ENCODE measurements at regions not wholly inside any gene's neighbourhood (a gene's known extent, or its start where the extent isn't known, plus 50 kb on each side); places are given as distances from the start of the nearest gene placed in this dataset.
A peak's percentile ranks its signal among the peaks of the same experiment; 100 is the strongest.
"Not testable (repeated sequence)": the region's sequence is repeated elsewhere in the genome, so short reads cannot be mapped to it uniquely, and the experiment has no call there.

DNA sequence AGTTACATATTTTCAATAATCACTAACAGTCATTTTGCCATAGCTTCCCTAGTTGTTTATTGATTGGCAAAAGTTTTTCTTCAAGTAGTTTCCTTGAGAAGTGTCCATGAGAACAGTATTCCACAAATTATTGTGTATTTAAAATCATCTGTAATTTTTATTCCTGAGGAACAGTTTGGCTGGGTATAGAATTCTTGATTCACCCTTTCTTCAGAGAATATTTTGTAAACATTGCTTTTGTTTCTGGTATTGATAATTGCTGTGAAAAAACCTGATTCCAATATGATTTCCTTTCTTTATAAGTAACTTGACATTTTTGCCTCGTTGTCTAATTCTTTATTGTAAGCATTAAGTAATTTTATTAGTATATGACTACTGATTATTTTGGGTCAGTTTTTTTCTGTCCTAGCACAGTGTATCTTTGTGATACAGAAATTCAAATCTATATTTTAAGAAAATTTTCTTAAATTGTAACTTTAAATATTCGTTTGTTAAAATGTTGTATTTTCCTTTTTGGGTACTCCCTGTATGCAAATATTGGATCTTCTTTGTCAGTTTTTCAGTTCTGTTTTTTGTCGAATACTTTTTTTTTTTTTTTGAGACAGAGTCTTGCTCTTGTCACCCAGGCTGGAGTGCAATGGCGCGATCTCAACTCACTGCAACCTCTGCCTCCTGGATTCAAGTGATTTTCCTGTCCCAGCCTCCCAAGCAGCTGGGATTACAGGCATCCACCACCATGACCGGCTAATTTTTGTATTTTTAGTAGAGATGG, 162.0 kb upstream of the ATP2B1 start:
- DNase-seq = no peak

DNA sequence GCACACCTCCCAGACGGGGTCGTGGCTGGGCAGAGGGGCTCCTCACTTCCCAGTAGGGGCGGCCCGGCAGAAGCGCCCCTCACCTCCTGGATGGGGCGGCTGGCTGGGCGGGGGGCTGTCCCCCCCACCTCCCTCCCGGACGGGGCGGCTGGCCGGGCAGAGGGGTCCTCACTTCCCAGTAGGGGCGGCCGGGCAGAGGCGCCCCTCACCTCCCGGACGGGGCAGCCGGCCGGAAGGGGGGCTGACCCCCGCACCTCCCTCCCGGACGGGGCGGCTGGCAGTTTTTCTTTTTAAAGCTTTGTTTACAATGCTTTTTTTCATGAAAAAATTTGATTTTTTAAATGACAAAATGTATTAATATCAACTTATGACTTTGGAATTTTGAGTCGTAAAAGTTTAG, 159.0 kb upstream of the ATP2B1 start:
- not testable (repeated sequence) for DNase-seq

DNA sequence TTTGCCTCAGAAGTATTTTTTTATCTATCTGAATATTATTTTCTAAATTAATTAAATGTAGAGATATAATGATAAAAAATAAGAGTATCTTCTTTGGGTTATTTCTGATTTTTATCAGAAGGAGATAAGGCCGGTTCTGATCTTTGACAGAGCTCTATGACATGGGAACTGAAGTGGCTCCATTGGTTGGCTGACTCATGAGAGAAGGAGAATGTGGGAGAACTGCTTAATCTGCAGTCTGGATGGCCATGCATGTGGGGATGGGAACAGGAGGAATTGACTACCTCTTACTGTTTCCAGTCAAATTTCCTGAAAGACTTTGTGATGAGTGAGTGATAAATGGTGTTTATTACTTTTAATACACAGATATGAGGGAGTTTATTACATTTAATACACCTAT, 155.8 kb upstream of the ATP2B1 start:
- no peak for DNase-seq

DNA sequence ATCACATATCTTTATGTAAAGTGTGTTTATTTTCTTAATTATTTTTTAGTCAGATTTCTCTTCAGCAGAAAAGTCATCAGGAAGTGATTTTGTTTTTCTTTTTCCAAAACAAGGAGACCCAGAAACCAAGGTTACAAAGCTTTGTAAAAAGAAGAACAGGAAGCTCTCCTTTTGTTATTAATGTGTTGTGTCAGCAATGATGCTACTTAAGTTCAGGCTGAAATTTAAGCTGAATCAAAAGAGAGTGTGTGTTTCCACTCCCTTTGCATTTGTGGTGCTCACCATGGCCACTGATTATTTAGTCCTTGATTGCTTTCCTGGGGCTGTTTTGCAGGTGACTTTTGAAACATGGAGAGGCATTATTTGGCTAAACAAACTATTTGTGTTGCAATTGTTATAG, 155.3 kb upstream of the ATP2B1 start:
- DNase-seq = peak; percentile 42 to 47

DNA sequence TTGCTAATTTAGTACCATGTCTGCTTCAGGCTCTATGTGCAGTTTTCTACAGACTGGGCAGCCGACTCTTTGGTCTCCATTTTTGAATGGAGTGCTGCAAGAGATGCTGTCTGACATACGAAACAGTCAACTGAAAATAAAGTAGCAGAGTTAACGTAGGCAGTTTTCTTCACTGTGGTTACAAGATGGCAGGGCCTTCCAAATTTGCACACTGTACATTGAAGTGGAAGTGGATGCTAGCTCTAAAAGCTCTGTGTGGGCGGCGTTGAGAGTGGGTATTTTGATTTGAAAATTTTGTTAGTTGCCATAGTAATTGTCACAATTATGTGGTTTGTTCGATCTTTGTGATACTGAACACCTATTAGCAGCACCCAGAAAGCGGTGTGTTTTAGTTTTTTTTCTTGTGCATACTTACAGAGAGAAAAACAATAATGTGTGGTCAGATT, 154.9 kb upstream of the ATP2B1 start:
- DNase-seq = no peak

DNA sequence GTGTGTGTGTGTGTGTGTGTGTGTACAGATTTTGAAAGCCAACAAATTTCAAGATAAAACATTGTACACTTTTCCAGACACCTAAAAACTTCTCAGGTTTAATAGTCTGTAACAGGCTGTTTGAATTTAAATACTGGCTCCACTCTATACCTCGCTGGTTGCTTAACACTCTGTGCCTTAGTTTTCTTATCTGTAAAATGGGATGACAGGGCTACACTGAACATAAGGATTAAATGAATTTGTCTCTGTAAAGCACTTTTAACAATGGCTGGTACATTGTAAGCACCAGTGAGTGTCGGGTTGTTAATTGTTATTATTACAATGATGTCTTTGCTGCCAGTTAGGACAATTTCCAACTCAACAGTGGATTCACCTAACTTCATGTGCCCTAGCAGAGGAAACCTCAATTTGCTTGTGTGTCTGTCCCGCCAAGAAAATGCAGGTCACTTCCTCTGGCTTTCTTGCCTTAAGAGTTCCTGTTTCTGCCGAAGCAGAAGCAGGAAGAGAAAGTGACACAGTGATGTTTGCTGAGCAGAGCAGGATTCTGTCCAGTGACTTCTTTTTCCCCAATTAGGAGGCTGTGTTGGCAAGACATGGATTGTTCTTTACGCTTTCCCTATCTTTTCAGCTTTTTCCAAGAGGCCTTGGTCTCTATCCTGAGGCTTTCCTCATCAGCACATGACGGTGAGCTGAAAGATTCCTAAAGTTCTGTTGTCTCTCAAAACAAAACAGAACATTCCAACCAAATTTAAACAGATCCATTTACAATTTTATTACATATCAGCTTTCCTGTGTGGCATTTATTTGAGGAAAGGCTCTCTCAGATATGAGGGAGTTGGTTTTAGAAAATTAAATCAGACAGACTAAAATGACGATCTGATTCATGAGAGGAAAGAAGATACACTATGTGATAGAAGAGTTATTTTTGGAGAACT, 154.1 kb upstream of the ATP2B1 start:
- DNase-seq = no peak

DNA sequence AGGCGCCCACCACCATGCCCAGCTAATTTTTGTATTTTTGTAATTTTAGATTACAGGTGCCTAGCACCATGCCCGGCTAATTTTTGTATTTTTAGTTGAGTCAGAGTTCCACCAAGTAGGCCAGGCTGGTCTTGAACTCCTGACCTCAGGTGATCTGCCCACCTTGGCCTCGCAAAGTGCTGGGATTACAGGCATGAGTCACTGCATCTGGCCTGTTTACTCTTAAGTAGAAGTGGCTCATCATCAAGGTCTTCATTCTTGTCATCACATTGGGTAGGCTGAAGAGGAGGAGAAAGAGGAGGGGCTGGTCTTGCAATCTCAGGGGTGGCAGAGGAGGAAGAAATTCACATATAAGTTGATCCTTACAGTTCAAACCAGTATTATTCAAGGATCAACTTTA, 152.4 kb upstream of the ATP2B1 start:
- no peak for DNase-seq

DNA sequence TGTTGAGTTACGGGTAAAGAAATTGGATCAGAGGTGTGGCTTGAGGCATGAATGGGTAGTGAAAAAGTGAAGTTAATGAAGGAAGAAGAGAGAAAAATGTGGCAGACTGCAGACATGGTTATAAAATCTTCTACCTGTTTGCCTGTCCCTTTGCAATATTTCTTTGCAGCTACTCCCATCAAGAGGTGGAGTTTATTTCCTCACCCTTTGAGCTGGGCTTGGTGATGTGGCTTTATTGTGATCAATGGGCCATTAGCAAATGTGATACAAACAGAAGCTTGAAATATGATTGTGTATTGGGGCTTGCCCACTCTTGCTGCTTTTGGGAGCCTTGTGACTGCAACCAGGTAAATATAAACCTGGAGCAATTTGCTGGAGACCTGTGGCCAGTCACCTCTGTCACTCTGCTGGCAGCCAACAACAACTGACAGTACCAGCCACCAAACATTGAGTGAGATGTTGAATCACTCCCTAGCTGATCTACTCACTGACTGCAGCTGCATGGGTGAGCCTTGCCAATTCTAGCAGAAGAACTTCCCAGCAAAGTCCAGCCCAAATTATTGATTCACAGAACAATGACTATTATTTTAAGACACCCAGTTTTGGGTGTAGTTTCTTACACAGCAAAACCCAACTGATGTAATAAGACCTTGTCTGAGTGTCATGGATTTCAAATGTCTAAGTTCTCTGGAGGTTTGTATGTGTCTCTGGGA, 151.0 kb upstream of the ATP2B1 start:
- DNase-seq = no peak

DNA sequence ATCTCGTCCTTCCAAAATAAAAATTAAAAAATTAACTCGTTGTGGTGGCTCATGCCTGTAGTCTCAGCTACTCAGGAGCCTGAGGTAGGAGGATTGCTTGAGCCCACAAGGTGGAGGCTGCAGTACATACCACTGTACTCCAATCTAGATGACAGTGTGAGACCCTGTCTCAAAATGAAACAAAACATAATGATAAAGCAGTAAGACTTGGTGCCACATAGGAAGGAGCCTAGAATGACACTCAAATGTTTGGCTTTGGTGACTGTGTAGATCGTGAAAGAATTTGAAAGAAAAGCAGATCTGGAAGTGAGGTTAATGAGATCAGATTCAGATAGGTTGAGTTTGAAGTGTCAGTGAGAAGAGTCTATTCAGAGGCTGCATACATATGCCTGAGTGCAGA, 150.1 kb upstream of the ATP2B1 start:
- no peak for DNase-seq

DNA sequence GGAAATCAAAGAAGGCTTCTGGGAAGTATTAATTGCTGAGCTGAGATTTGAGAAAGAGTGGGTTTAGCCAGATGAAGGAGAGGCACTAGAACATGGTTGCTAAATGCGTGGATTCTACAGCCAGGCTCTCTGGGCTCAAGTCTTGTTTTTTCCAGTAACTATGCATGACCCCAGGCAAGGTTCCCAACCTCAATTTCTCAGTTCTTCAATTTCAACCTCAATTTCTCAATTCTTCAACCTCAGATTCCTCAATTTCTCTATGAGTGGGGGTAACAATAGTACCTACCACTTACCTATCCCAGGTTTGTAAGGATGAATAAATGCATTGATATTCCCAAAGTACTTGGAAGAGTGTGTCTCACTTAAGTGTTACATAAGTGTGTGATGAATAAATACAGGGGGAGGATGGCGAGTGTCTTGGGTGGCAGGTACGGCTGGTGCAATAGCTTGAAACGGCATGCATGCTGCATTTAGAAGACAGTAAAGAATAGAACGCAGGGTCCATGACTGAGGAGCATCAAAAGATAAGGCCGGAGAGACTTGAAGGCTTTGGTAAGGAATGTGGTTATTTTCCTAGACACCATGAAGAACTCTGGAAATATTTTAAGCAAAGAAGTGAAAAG, 149.1 kb upstream of the ATP2B1 start:
- no peak for DNase-seq

DNA sequence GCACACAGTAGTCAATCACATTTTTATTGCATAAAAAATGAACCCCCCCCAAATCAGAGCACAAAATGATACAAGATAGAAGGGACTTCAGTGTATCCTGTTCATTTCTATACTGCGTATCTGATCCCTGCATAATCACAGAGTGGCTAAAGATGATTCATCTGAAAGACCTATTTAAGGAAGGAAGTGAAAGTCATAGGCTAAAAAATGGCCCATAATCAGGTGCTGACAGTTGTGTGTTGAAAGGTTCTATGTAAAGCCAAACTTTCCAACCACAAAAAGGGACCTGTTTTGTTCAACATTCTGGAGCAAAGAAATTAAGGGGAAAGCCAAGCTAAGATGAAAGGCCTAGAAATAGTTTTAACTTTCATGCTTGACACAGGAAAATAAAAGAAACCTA, 147.8 kb upstream of the ATP2B1 start:
- DNase-seq = no peak

DNA sequence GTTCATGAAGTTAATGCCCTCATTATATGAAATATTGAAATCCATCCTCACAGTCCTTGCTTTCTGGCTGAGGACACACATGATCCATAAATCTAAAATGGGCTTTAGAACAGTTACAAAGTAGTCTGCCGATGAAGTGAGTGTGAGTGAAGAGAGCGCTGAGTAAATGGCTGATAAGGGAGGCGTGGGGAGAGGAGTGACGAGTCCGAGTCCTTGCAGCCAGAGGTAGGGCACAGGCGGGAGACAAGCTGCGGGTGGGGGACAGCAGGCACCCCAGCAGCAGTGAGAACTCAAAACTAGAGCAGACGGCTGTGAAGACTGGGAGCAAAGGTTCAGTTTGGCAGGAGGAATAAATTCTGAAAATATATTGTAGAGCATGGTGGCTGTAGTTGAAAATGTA, 140.1 kb upstream of the ATP2B1 start:
- no peak for DNase-seq

DNA sequence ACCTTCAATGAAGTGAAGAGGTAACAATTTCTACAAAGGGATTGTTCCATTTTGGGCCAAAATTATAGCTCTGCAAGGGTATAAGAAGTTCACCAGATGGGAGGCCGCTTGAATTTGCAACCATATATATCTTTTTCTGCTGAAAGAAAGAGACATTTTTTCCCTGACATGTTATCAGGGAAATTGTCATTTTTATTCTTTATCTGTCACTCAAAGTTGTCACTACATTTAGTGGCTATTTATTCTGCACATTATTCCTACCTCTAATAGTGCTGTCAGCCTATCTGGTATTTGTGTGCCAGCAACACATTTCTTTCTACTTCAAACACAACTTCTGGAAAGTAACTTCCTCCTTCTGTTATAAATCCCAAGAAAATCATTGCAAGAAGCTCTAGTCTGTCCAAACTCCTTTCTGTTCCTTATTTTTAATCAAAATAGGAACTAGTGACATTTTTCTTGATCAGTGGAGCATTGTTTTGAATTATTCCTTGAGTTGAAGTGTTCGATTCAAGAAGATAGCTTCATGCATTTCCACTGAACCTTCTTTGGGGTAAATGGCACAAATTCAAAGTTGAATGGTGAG, 137.9 kb upstream of the ATP2B1 start:
- DNase-seq = no peak

DNA sequence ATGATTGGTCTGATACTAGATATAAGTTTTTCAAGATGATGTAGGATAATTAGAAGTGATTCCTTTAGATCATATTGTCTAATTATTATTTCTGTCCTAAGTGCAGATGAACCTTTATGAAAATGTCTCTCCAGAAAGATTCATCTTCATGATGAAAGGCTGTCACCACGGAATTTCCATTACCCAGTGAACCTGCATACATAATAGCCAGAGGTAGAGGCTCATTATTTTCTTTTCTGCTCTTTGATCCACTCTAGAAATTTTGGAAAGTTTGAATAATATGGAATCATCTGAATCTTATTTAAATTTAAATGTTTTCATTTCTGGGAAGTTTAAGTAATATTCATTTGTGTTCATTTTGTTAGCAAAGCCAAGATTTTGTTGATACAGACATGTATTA, 137.1 kb upstream of the ATP2B1 start:
- no peak for DNase-seq

DNA sequence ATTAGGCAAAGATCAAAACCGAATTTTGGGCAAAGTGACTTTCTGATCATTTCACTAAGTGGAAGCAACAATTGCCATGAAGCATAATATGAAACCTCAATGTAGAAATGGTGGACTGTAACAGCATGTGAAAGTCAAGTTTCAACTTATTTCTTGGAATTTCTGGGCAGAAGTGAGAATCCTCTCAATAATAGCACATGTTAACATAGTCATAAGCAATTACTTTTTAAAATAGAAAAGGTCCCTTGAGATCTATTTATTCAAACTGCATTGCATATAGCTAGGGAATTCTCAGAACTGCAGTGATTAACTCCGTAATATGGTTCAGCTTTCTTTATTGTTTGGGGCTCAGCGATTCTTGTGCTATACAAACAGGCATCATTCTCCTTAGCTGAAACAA, 136.7 kb upstream of the ATP2B1 start:
- DNase-seq = no peak

DNA sequence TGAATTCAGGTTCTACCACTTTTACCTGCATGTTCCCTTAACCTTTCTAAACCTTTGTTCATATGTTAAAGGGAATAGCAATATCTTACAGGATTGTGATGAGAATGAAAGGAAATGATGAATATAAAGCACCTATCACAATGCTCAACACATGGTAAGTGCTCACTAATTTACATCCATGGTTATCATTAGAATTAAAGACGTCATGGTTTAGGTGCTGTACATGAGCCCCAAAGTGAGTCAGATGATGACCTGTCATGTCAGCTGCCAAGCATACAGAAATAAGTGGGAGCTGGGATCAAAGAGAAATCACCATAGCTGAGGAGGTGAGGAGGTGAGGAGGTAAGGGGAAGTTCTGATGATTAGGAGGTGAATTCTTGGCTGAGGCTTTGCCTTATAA, 135.9 kb upstream of the ATP2B1 start:
- DNase-seq = no peak

DNA sequence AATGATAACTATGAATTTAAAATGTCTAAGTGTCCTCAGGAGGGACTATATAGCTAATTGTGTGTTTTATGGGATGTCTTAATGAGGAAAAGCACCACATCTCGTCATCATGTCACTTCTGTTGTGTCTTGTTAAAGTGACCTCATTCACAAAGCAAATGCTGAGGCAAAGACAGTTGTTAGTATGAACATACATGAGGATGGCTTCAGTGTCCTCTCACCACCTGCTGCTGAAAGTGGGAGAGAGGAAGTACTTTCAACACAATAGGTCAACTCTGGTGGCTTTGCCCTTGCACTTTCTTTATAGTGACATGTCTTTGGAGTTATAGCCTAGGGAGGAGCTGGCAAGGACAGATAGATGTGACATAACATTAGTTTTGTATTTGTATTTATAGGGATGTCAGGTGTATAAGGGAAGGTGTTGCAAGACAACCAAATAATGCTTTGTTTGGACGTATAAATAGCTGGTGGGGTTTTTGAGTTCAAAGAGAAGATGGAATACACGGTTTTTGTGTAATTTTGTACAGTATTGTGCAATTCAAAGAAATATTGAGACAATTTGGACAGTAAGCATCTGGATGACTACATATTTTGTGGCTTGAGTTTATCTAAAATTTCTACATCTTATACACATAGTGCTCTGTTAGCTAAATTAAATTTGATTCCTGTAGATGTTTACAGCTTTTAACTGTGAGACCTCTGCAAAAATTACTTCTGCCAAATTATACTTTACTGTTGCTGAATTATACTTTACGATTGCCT, 131.7 kb upstream of the ATP2B1 start:
- no peak for DNase-seq

DNA sequence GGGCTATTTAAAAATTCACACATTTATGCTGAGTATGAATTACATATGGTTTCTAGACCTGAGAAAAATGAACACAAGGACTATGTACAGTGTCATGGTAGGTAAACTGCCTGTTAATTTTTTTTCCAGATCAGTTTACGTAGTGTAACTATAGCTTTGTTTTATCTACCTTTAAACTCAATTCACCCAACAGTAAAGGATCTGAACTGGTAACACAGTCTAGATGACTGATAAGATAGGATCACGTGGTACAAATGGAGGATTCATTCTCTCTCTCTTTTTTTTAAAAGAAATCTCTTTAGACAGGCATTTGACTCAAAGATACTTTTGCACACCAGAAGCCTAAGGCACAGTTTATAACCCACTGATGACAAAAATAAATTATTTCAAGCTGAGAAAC, 130.8 kb upstream of the ATP2B1 start:
- DNase-seq = no peak

DNA sequence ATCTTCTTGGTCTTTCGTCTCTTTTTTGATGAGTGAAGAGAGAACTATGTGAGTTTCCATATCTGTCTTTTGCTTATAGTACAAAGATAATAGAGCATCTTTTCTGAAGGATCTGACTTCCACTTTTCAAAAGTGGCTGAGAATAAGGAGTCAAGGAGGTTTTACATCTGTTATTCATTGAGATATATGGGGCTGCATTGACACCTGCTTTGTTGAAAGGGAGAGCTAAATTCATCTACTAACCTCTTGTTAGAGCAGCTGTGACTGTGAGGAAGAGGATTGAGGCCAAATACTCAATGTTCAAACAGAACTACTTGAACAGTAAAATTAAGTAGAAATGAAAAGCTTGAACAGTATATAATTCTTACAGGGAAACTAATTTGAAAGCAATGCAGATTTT, 130.2 kb upstream of the ATP2B1 start:
- no peak for DNase-seq

DNA sequence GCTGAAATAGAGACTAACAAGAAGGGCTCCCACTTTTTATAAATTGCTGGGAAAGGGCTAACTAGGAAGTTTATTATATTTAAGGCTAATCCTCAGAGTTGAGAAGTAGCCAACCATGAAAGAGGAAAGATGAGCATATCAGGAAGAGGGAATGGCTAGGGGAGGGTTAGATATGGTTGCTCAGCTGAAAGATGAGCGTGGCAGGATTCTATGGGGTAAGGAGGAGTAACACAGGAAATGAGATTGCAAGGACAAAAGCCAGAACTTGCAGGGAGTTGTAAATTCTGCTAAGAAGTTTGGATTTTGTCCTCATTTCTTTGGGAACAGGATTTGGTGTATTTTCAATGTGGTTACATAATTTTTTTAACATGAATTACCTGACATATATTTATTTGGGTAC, 127.4 kb upstream of the ATP2B1 start:
- peak; percentile 46 to 54 for DNase-seq

DNA sequence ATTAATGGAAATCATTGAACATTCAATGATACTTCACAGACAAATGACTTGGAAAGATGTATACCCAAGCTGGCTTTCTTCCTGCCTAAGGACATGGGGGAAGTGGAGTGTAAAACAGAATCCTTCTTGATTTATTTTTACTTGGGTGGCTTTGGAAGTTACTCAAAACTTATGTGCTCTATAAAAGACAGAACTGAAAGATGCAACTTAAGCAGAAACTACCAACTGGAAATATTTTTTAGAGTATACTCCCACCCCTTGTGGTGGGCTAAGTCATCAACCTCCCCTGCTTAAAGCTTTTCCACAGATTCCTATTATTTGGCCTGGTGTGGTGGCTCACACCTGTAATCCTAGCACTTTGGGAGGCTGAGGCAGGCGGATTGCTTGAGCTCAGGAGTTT, 126.0 kb upstream of the ATP2B1 start:
- no peak for DNase-seq
